Gastrocnemius medialis (tissue), 4 donors: ENCODE measurements at regions not wholly inside any gene's neighbourhood (a gene's known extent, or its start where the extent isn't known, plus 50 kb on each side); places are given as distances from the start of the nearest gene placed in this dataset.
A peak's percentile ranks its signal among the peaks of the same experiment; 100 is the strongest.

Source experiments
- ATAC-seq, 2 donors: fragments of 150-250 bp; one replicate each; pipeline ENCODE4 v1.9.1; 2016
- DNase-seq, 2 donors: peaks; one replicate each; pipeline ENCODE4 v3.0.0-alpha.2; 2019
- H3K27ac ChIP-seq, 4 donors: fragments of 200-600 bp; sonication (generic); 1 replicate in 1 of 4; 2 replicates in 3 of 4; pipeline ENCODE4 v1.5.1; 2016 to 2018; ENCODE audit warnings: mild to moderate bottlenecking in 2 of 4, moderate library complexity in 1 of 4
- H3K27me3 ChIP-seq, 3 donors: fragments of 200-600 bp; sonication (generic) in 2 of 3; 1 replicate in 1 of 3; 2 replicates in 2 of 3; pipeline versions ENCODE4 v1.5.1 to v1.6.0; 2016 to 2019; ENCODE audit warnings: mild to moderate bottlenecking in 1 of 3, moderate library complexity in 1 of 3
- H3K36me3 ChIP-seq, 2 donors: fragments of 200-600 bp; sonication (generic) in 1 of 2; one replicate each; pipeline ENCODE4 v1.5.1; 2017 to 2018
- H3K4me1 ChIP-seq, 2 donors: fragments of 200-600 bp; sonication (generic) in 1 of 2; one replicate each; pipeline ENCODE4 v1.5.1; 2016 to 2017; ENCODE audit warnings: mild to moderate bottlenecking in 2 of 2
- H3K4me3 ChIP-seq, 4 donors: fragments of 200-600 bp; sonication (generic) in 3 of 4; 1 replicate in 1 of 4; 2 replicates in 3 of 4; pipeline ENCODE4 v1.5.1; 2016 to 2019; ENCODE audit warnings: mild to moderate bottlenecking in 2 of 4
- H3K9me3 ChIP-seq, 3 donors: fragments of 200-600 bp; sonication (generic) in 2 of 3; 1 replicate in 1 of 3; 2 replicates in 2 of 3; pipeline ENCODE4 v1.5.1; 2016 to 2019
- CTCF ChIP-seq, 5 experiments: fragments of 450-650 bp in 3 of 5; fragments of 200-600 bp in 2 of 5; sonication (generic) in 2 of 5; IDR thresholded peaks in 4 of 5; conservative IDR thresholded peaks in 1 of 5; 1 replicate in 4 of 5; 2 replicates in 1 of 5; pipeline ENCODE4 v1.5.1; 2016 to 2019; ENCODE audit warnings: antibody characterized with exemption in 5 of 5, mild to moderate bottlenecking in 3 of 5, moderate library complexity in 3 of 5
- POLR2A ChIP-seq, 2 donors: fragments of 450-650 bp; IDR thresholded peaks; one replicate each; pipeline ENCODE4 v1.6.1; 2017; ENCODE audit warnings: antibody characterized with exemption in 2 of 2, mild to moderate bottlenecking in 2 of 2, moderate library complexity in 2 of 2
- in situ Hi-C, 4 donors: fragments of 200-750 bp; cut with MboI; loops; one replicate each; pipeline versions ENCODE4 v1.15.0 to v1.8.0; 2017; ENCODE audit warnings: low sequenced_read_pairs in 4 of 4
- intact Hi-C: fragments of 100-400 bp; cut with DNase I; formaldehyde crosslinking; loops from one replicate; pipeline ENCODE4 v1.15.1; 2023; ENCODE audit warnings: low total_unique reads

GRCh38 chr5:173550641-173551040, 65.8 kb downstream of the BOD1 start:
- no peaks in the 10 kb centered on the region for H3K4me1 ChIP-seq
- intact Hi-C loops = no loop called here
- H3K36me3 ChIP-seq = no peaks in the 10 kb centered on the region
- no peak overlapping the region for H3K4me3 ChIP-seq
- no peaks in the 10 kb centered on the region for H3K9me3 ChIP-seq
- DNase-seq (no peak), ATAC-seq (no peak)
- TF ChIP-seq POLR2A (IDR thresholded peaks at IDR 0.05) = no peak
- in situ Hi-C loops = no loop called here
- no peak overlapping the region for H3K27ac ChIP-seq
- no peaks in the 10 kb centered on the region for H3K27me3 ChIP-seq

GRCh38 chr5:173549644-173550043, 66.8 kb downstream of the BOD1 start:
- Histone ChIP-seq H3K9me3 (no peaks in the 10 kb centered on the region), H3K4me3 (no peak overlapping the region), H3K36me3 (no peaks in the 10 kb centered on the region), H3K4me1 (no peaks in the 10 kb centered on the region), H3K27ac (no peak overlapping the region), H3K27me3 (no peaks in the 10 kb centered on the region)
- intact Hi-C loops = no loop called here
- TF ChIP-seq POLR2A (IDR thresholded peaks at IDR 0.05) = no peak
- TF ChIP-seq CTCF (IDR thresholded peaks at IDR 0.05 in 4 of 5, conservative IDR thresholded peaks at IDR 0.05 in 1 of 5) = no peak
- in situ Hi-C loops = no loop called here
- no peak for DNase-seq
- ATAC-seq = no peak

- TF ChIP-seq CTCF (IDR thresholded peaks at IDR 0.05 in 4 of 5, conservative IDR thresholded peaks at IDR 0.05 in 1 of 5) (no peak), POLR2A (IDR thresholded peaks at IDR 0.05) (no peak)
- ATAC-seq = no peak
- Histone ChIP-seq H3K27me3 (no peaks in the 10 kb centered on the region), H3K36me3 (no peaks in the 10 kb centered on the region), H3K4me3 (no peak overlapping the region), H3K27ac (no peak overlapping the region), H3K9me3 (no peaks in the 10 kb centered on the region), H3K4me1 (no peaks in the 10 kb centered on the region)
- in situ Hi-C loops (no loop called here), intact Hi-C loops (no loop called here)
- no peak for DNase-seq
Observed at GRCh38 chr5:173547579-173547978, 68.9 kb downstream of the BOD1 start.

GRCh38 chr5:173542964-173543363, 73.5 kb downstream of the BOD1 start:
- in situ Hi-C loops = no loop called here
- H3K4me3 ChIP-seq = no peak overlapping the region
- DNase-seq (peak in 1 of 2 donors; percentile 39), ATAC-seq (peak in 1 of 2 donors; percentile 27)
- TF ChIP-seq POLR2A (IDR thresholded peaks at IDR 0.05) = no peak
- TF ChIP-seq CTCF (IDR thresholded peaks at IDR 0.05 in 4 of 5, conservative IDR thresholded peaks at IDR 0.05 in 1 of 5) = no peak
- intact Hi-C loops = no loop called here
- peaks cover 4 to 6% of the 10 kb centered on the region in 2 donors for H3K4me1 ChIP-seq
- no peaks in the 10 kb centered on the region for H3K9me3 ChIP-seq
- H3K36me3 ChIP-seq = no peaks in the 10 kb centered on the region
- no peaks in the 10 kb centered on the region for H3K27me3 ChIP-seq
- no peak overlapping the region for H3K27ac ChIP-seq

- no peak overlapping the region for H3K27ac ChIP-seq
- no peak overlapping the region for H3K4me3 ChIP-seq
- TF ChIP-seq CTCF (IDR thresholded peaks at IDR 0.05 in 4 of 5, conservative IDR thresholded peaks at IDR 0.05 in 1 of 5) (no peak), POLR2A (IDR thresholded peaks at IDR 0.05) (no peak)
- intact Hi-C loops = no loop called here
- H3K36me3 ChIP-seq = no peaks in the 10 kb centered on the region
- H3K9me3 ChIP-seq = no peaks in the 10 kb centered on the region
- in situ Hi-C loops = no loop called here
- no peak for ATAC-seq
- H3K27me3 ChIP-seq = no peaks in the 10 kb centered on the region
- no peak for DNase-seq
- peaks cover 4 to 6% of the 10 kb centered on the region in 2 donors for H3K4me1 ChIP-seq
Observed at GRCh38 chr5:173542159-173542558, 74.3 kb downstream of the BOD1 start.
